ENCODE measurements at regions not wholly inside any gene's neighbourhood (a gene's known extent, or its start where the extent isn't known, plus 50 kb on each side); places are given as distances from the start of the nearest gene placed in this dataset.
"Not testable (repeated sequence)": the region's sequence is repeated elsewhere in the genome, so short reads cannot be mapped to it uniquely, and the experiment has no call there.

DNA sequence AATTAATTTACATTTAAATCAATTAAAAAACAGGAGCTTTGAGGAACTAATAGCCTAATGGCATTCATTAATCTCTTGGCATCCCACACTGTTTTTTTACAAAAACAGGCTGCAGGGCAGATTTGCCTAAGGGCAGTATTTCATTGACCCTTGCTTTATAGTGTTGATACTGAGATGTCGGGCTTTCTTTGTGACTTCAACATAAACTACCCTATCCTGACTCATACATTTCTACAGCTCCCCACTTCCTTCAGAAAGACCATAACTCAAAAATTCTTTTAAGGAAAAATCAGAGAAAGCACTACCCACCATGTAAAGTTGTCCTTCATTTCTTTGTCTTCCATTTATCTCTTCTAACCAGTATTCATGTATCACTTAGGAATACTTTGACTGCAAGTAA lies 92.2 kb upstream of the NT5E start:
- DNase-seq (ENCODE audit: low read depth in 2 of 3, low spot score in 2 of 3) = no peak

DNA sequence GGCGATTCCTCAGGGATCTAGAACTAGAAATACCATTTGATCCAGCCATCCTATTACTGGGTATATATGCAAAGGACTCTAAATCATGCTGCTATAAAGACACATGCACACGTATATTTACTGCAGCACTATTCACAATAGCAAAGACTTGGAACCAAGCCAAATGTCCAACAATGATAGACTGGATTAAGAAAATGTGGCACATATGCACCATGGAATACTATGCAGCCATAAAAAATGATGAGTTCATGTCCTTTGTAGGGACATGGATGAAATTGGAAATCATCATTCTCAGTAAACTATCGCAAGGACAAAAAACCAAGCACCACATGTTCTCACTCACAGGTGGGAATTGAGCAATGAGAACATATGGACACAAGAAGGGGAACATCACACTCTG lies 93.1 kb upstream of the NT5E start:
- not testable (repeated sequence) for DNase-seq (ENCODE audit: low read depth in 2 of 3, low spot score in 2 of 3)

DNA sequence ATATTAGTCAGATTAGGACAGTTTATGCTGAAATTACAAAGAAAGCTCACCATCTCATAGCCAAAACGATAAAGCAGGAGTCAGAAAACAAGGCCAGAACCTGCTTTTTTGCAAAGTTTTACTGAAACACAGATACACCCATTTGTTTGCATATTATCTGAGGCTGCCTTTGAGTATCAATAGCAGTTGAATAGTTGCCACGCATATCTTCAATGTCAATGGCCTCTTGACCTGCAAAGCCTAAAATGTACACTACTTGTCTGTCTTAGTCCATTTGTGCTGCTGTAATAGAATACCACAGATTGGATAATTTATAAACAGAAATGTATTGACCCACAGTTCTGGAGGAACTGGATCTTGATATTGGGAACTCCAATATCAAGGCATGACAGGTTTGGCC lies 94.1 kb upstream of the NT5E start:
- no peak for DNase-seq (ENCODE audit: low read depth in 2 of 3, low spot score in 2 of 3)

DNA sequence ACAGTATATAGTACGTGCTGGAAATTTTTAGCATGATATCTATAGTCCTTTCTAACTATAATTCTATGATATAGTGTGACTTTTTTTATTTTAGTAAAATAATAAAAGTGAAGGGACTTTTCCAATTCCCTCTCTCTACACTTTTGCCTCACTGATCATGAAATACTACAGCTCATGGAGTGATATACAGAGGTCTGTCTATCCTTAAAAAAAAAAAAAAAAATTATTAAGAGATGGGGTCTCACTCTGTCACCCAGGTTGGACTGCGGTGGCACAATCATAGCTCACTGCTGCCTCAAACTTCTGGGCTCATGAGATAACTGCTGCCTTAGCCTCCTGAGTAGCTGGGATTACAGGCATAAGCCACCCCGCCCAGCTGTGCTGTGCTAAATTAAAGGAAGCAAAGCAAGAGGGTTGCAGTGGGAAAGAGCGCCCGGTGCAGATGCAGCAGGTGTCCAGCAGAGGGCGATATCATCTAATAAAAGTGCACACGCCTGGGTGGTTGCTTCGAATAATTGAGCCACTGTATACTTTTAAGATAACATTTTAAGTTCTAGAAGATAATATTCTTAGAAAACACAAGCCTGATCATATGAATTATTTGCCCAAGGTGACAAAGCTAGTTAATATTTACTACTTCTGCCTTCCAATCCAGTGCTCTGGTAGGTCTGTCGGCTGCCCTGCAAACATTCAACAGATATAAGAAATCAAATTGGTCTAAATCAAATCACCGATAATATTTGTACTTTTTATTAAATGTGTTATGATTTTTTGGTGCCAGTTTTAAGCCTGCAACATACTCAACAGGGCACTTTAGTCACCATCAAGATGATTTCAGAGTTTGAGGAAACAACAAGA lies 94.9 kb upstream of the NT5E start:
- DNase-seq (ENCODE audit: low read depth in 2 of 3, low spot score in 2 of 3) = peak; percentile 18 to 65 (median 45)

DNA sequence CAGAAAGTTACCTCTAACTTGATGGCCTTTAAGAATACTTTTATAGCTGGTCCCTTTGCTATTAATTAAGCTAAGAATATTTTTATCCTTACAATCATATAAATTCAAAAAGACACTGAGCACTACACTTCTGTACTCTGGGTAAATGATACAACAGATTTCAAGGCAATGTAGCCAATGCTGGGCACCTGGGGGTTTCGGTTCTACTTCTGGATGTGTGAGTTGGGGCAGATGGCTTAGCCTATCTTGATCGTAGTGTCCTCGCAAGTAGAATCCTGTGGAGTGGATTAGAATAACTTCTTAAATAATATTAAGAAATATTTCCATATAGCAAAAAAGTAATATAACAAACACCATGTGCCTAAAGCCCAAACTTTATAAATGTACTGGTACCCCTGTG lies 96.9 kb upstream of the NT5E start:
- DNase-seq (ENCODE audit: low read depth in 2 of 3, low spot score in 2 of 3) = no peak

DNA sequence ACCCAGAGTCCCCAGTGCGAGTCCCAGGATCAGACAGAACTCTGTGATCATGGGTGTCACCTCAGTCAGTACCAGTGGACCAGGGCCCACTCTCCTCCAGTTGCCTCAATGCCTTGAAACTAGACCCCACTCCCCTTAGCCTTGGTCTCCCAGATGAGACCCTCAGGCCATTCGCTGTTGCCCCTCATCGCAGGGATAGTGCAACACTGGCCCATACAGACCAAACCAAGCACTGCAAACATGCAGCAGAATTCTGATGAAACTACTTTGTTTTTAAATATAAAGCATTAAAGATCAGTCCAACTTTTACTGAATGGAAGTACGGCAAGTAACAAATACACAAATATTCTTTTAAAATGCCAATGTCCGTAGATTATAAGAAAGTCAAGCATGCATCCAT lies 101.2 kb upstream of the NT5E start:
- no peak for DNase-seq (ENCODE audit: low read depth in 2 of 3, low spot score in 2 of 3)

DNA sequence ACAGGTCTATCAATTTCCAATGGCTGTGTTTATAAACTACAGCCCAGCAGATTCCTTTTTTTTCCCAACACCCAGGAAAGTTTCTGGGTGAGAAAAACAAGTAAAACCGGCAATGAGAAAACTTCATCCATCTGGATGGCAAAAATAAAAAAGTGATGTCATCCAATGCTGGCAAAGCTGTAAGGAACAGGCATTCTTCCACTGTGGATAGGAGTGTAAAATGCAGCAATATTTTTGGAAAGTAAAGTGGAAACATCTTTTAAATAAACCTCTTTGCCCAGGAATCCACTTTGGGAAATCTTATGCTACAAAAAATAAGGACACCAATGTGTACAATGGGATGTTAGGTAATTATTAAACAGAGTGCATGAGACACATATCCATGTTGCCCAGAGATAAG lies 102.1 kb upstream of the NT5E start:
- DNase-seq (ENCODE audit: low read depth in 2 of 3, low spot score in 2 of 3) = no peak

DNA sequence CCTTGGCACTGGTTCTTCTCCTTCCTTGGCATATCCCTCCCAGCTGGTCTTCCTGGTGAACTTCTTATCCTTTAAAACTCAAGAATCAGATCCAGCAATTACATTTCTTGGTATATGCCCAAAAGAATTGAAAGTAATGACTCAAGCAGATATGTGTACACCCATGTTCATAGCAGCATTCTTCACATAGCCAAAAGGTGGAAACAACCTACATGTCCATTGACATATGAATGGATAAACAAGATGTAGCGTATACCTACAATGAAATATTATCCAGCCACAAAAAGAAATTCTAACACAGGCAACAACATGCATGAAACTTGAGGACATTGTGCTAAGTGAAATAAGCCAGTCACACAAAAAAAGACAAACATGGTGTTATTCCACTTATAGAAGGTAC lies 103.7 kb upstream of the NT5E start:
- DNase-seq (ENCODE audit: low read depth in 2 of 3, low spot score in 2 of 3) = no peak

DNA sequence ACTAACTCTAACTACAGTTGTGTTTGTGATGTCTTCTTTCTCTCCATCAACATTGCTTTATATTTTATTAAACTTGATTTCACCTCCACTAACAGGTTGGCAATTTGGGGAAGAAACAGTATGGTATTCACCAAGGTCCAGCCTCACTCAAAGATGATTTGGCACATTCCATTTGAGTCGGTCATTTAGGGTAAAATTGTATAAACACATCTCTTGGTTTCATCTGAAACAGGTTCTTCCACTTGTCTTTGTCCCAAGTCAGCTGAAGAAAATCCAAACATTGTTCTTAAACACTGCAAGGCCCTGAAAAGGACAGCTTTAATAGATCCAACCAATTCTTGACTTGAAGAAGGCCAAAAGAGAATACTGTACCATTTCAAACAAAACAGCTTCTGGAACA lies 104.9 kb upstream of the NT5E start:
- no peak for DNase-seq (ENCODE audit: low read depth in 2 of 3, low spot score in 2 of 3)

DNA sequence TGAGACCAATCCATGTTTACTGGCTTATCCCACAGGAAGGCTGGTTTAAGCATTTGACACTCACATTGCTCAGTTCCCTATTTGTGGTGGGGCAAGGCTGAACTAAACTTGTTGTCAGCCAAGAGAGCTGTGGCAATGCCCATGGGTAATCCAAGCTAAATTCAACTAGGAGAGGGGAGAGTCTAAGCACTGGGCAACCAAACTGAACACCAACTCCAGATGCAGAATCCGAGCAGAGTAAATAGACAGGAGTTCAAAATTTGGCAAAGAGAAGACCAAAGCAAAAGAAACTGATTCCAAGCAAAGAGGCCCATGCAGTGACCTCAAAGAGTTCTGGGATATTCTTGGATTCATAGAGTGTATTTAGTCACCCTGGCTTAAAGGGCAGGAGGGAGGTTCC lies 106.5 kb upstream of the NT5E start:
- DNase-seq (ENCODE audit: low read depth in 2 of 3, low spot score in 2 of 3) = no peak

DNA sequence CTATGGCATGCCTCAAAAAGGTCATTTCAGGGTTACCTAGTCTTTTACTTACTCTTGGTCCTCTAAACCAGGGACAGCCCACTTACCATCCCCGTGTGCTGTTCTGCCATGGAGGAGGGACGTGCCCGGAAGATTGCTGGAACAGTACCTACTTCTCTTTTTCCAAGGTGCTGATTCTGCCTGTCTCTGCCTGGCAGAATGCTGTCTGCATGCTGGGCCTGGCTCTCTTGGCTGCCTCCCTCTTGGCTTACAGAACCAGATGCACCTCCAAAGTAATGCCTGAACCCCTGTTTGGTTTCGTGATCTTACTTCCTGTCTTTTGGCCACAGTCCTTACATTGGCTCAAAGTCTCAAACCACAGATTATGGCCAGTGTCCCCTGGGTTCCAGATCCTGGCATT lies 120.7 kb upstream of the NT5E start:
- DNase-seq (ENCODE audit: low read depth in 2 of 3, low spot score in 2 of 3) = no peak

DNA sequence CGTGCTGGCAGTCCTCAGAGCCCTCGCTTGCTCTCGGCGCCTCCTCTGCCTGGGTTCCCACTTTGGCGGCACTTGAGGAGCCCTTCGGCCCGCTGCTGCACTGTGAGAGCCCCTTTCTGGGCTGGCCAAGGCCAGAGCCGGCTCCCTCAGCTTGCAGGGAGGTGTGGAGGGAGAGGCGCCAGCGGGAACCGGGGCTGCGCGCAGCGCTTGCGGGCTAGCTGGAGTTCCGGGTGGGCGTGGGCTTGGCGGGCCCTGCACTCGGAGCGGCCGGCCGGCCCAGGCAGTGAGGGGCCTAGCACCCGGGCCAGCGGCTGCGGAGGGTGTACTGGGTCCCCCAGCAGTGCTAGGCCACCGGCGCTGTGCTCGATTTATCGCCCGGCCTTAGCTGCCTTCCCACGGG lies 124.1 kb upstream of the NT5E start:
- not testable (repeated sequence) for DNase-seq (ENCODE audit: low read depth in 2 of 3, low spot score in 2 of 3)

DNA sequence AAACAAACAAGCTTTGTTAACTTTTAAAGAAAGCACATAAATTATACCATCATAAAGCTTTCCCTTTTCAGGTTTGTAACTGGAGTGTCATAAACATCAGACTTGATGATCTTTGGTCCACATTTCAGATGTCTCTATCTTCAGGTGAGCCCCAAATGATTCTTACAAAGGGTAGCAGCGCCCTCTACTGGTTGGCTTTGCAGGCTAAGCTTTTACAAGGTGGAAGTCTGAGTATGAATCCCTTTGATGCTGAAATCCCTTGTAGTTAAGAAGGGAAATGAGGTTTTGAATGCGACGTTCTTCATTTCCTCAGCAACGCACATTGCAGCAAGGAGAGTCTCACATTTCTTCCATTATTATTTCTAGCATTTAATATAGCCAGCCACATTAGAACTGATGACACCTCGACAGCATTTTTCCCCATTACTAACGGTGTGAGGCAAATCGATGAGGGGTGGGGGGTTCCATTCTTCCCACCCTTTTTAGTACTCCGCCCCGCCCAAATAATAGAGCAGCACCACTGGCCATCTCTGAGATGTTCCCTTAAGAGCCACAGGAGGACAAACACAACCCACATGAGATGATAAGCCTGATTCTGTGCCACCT lies 126.3 kb upstream of the NT5E start:
- DNase-seq (ENCODE audit: low read depth in 2 of 3, low spot score in 2 of 3) = peak; percentile 26 to 75 (median 58)

DNA sequence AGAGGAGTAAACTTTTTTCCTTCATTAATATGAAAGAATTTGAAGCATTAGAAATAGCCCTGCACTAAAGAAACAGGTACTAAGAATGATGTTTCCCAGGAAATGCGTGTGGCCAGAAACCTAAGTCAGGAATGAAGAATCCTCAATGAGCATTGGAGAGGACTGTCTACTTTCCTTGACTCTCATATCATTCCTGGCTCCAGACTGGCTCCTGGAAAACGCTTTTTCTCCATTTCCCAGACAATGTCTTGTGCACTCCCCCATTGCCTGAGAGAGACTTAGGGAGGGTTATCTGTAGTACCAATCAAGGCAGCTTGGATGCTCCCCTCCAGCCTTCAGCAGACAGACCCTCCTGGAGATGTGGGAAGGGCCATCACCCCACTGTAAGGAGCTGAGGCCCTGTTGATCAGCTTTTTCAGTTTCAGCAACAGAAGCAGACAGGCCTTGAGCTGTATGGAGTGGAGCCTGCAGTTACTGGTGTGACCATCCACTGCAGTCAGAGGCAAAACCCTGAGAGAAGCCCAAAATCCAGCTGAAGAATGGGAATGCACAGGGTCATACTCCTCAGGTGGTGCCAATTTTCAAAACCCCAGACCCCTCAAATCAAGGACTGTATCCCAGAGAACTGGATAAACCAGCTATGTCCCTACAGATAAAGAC lies 127.3 kb upstream of the NT5E start:
- DNase-seq (ENCODE audit: low read depth in 2 of 3, low spot score in 2 of 3) = no peak

DNA sequence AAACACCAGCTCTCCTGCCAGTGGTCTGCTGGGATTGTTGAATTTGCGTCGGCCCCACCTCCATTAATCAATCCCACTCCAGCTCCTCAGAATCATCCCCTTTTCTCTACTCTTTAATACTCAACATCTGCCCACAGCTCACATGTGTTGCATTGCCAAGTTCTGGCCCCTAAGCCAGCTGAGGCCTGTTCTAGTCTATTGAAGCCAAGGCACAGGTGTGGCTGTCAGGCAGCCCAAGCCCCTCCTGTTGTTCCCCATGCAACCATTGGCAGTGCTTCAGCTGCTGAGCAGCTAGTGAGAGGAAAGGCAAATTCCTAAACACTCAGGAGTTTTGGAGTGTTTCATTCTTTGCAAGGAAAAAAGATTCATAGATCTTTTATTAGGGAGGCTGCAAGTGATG lies 128.0 kb upstream of the NT5E start:
- DNase-seq (ENCODE audit: low read depth in 2 of 3, low spot score in 2 of 3) = no peak

DNA sequence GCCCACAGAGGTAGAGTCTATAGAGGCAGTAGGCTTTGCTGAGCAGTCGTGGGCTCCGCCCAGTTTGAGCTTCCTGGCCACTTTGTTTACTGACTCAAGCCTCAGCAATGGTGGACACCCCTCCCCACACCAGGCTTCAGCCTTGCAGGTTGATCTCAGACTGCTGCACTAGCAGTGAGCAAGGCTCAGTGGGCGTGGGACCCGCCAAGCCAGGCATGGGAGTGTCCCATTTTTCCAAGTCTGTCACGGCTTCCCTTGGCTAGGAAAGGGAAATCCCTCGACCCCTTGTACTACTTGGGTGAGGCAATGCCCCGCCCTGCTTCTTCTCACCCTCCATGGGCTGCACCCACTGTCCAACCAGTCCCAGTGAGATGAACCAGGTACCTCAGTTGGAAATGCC lies 135.3 kb upstream of the NT5E start:
- DNase-seq (ENCODE audit: low read depth in 2 of 3, low spot score in 2 of 3) = no peak

DNA sequence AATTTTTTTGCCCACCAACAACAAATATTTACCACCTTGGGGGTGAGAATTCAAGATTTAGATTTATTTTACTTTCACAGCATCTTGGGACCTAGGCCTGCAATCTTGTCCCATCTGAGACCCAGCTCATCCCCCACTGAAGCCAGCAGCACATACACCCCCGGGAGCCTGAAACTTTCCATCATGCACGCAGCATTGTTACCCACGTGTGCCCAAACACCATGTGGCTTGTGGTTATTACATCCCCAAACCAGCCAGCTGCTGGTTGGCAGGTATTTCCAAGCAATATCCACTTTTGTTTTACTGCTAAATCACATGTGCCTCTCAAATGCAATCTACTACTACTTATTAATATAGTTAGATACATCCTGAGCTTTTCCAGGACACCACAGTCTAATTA lies 149.3 kb upstream of the NT5E start:
- no peak for DNase-seq (ENCODE audit: low read depth in 2 of 3, low spot score in 2 of 3)

DNA sequence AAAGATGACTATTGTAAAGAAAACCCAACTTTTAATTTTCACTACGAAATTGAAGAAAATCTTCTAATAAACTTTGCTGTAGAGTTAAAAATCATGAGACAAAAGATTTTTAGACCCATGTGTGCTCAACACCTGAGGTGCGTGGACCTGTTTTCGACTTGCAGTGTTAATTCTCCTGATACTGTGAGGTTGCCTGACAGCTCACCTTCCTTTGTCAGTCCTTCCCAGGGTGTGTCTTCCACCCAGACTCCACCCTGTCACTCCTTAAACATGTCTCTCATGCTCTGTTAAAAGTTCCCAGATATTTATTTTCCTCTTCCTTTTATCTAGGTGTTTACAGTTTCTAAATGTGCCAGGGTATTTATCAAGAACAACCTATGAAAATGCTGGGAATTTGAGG lies 151.3 kb upstream of the NT5E start:
- no peak for DNase-seq (ENCODE audit: low read depth in 2 of 3, low spot score in 2 of 3)

DNA sequence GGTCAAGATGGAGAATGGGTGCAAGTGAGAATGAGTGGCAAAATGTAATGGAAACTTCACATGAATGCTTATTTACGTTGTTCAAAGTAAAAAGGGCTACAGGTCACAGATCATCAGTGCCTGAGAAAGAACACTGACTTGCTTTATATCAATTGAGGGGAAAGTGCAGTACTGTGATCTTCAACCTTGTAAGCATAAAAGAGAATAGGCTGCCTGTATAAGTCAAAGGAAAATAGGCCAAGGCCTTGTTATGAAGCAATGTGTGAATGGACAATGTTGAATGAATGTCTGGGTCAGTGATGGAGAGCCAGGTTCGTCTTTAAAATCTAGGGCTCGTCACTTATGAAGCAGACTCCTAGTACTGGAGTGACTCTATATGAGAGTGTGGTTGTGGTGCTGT lies 158.6 kb upstream of the NT5E start:
- DNase-seq (ENCODE audit: low read depth in 2 of 3, low spot score in 2 of 3) = no peak

DNA sequence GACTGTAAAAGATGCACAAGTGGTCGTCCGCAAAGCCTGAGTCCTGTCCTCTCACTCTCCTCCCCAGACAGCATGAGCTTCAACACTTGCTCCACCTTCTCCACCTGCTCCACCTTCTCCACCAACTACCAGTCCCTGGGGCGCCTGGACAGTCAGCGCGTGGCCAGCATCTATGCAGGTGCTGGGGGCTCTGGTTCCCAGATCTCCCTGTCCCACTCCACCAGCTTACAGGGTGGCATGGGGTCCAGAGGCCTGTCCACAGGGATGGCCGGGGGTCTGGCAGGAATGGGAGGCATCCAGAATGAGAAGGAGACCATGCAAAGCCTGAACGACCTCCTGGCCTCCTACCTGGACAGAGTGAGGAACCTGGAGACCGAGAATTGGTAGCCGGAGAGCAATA lies 162.2 kb upstream of the NT5E start:
- no peak for DNase-seq (ENCODE audit: low read depth in 2 of 3, low spot score in 2 of 3)

DNA sequence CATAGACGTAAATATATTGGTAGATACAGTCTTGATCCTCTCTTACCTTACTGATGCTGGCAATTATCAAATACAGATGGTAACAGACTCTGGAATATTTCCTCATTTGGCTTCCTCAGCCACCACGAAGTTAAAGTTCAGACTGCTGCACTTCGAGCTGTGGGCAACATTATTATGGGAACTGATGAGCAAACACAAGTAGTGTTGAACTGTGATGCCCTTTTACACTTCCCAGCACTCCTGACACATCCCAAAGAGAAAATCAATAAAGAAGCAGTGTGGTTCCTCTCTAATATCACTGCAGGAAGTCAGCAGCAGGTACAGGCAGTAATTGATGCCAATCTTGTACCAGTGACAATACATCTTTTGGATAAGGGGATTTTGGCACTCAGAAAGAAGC lies 162.7 kb upstream of the NT5E start:
- DNase-seq (ENCODE audit: low read depth in 2 of 3, low spot score in 2 of 3) = no peak

DNA sequence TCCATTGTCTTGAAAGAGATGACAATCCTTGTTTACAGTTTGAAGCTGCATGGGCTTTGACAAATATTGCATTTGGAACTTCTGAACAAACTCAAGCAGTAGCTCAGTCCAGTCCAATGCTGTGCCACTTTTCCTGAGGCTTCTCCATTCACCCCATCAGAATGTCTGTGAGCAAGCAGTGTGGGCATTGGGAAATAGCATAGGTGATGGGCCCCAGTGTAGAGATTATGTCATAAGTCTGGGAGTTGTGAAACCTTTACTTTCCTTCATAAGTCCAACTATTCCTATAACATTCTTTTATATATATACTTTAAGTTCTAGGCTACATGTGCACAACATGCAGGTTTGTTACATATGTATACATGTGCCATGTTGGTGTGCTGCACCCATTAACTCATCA lies 163.4 kb upstream of the NT5E start:
- not testable (repeated sequence) for DNase-seq (ENCODE audit: low read depth in 2 of 3, low spot score in 2 of 3)

All from activated CD8-positive, alpha-beta memory T cell treated with anti-CD3 and anti-CD28 coated beads for 48 hours (primary cell).